BJ (cell line): ENCODE measurements at regions not wholly inside any gene's neighbourhood (a gene's known extent, or its start where the extent isn't known, plus 50 kb on each side); places are given as distances from the start of the nearest gene placed in this dataset.
"Not testable (repeated sequence)": the region's sequence is repeated elsewhere in the genome, so short reads cannot be mapped to it uniquely, and the experiment has no call there.

ENCODE experiments used
- CTCF ChIA-PET: fragments of 350-600 bp; formaldehyde crosslinking; extraction: SDS; loops from one replicate; lab custom pipeline; 2021; ENCODE audit warnings: antibody characterized with exemption, inconsistent platforms; lab: Yijun Ruan, JAX
- POLR2A ChIA-PET: fragments of 300-600 bp; sonication (Branson Sonifier 250); formaldehyde crosslinking; extraction: SDS; loops from one replicate; lab custom pipeline; 2021; ENCODE audit warnings: antibody characterized with exemption; lab: Charles Lee
- DNase-seq: peaks from one replicate; pipeline ENCODE4 v3.0.0-alpha.2; 2011; ENCODE audit warnings: low read depth
- H3K27me3 ChIP-seq: 2 replicates; pipeline ENCODE4 v1.6.0; 2011; ENCODE audit warnings: low read length; ENCODE audit not compliant: control insufficient read depth, insufficient read depth
- H3K36me3 ChIP-seq: 2 replicates; pipeline ENCODE4 v1.5.1; 2011; ENCODE audit warnings: low read length; ENCODE audit not compliant: control insufficient read depth, insufficient read depth
- H3K4me3 ChIP-seq: 2 replicates; pipeline ENCODE4 v1.5.1; 2011; ENCODE audit warnings: low read depth, mild to moderate bottlenecking, control low read depth, low read length
- CTCF ChIP-seq: IDR thresholded peaks from 2 replicates; pipeline ENCODE4 v1.5.1; 2011; ENCODE audit warnings: low read depth, mild to moderate bottlenecking, control low read depth, inconsistent platforms, low read length, moderate library complexity; ENCODE audit not compliant: insufficient read depth

- DNase-seq, CTCF ChIA-PET, H3K27me3 ChIP-seq, POLR2A ChIA-PET, H3K4me3 ChIP-seq, H3K36me3 ChIP-seq: not testable (repeated sequence)
Observed at GRCh38 chr7:26424319-26424718, 132.7 kb downstream of the SNX10 start.

GRCh38 chr7:26425655-26426054 is 134.0 kb downstream of the SNX10 start:
- ChIA-PET POLR2A (no interaction called here), CTCF (interaction anchor here (0.7 kb wide), 1 partner anchor 15 kb away, joined by 4 read pairs; no protein-coding TSS in a partner anchor)
- H3K27me3 ChIP-seq, result no peaks in the 10 kb centered on the region
- no peaks in the 10 kb centered on the region for H3K36me3 ChIP-seq
- no peak overlapping the region for H3K4me3 ChIP-seq
- DNase-seq, result no peak
- no peak for TF ChIP-seq CTCF

GRCh38 chr7:26426096-26426495 is 134.4 kb downstream of the SNX10 start:
- POLR2A ChIA-PET, result no interaction called here

GRCh38 chr7:26428571-26428970 is 136.9 kb downstream of the SNX10 start:
- no peak for DNase-seq
- Histone ChIP-seq H3K36me3 (no peaks in the 10 kb centered on the region), H3K4me3 (no peak overlapping the region), H3K27me3 (no peaks in the 10 kb centered on the region)
- CTCF ChIA-PET, result interaction anchor here (0.6 kb wide), 1 partner anchor 823 kb away, joined by 3 read pairs; no protein-coding TSS in a partner anchor
- no peak for TF ChIP-seq CTCF
- POLR2A ChIA-PET, result no interaction called here

More at GRCh38 chr7:26426096-26426495, 134.4 kb downstream of the SNX10 start:
- Histone ChIP-seq H3K27me3 (no peaks in the 10 kb centered on the region), H3K36me3 (no peaks in the 10 kb centered on the region), H3K4me3 (no peak overlapping the region)
- CTCF ChIA-PET, result interaction anchor here (0.7 kb wide), 1 partner anchor 15 kb away, joined by 4 read pairs; no protein-coding TSS in a partner anchor
- no peak for TF ChIP-seq CTCF
- no peak for DNase-seq

DNA sequence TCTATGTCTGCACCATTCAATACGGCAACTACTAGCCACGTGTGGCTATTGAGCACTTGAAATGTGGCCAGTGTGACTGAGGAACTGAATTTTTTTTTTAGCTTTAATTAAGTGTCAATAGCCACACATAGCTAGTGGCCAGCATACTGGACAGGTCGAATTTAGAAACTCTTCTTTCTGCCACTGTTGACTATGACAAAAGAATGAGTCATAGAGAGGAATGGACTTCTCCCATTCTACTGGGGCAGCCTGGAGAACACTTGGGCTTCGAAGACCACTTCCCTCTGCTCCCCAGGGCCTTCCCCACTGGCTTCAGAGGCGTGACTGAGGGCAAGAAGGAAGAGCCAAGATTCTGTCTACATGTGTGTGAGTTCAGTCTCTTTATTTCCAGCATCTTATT is 137.5 kb downstream of the SNX10 start:
- H3K4me3 ChIP-seq, result no peak overlapping the region
- H3K27me3 ChIP-seq, result no peaks in the 10 kb centered on the region
- no peak for DNase-seq
- ChIA-PET CTCF (interaction anchor here (0.6 kb wide), 1 partner anchor 822 kb away, joined by 3 read pairs; no protein-coding TSS in a partner anchor), POLR2A (no interaction called here)
- no peak for TF ChIP-seq CTCF
- H3K36me3 ChIP-seq, result no peaks in the 10 kb centered on the region

DNA sequence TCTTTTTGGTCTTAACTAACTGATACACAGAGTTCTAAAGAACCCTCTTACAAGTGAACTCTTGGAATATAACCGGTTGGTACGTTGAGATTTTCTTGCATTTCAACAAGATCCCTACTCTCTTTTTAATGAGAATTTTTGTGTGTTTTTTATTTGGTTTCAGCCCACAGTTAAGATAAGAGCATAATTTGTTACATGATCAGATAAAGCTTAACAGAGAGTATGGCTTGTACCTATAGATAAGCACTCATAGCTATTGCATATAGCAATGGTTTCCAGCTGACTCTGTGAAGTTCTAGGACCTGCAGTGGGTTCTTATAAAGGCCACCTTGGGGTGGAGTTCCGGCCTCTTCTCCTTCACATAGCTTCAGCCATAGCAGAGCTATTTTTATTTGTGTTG is 143.3 kb downstream of the SNX10 start:
- ChIA-PET CTCF (no interaction called here), POLR2A (no interaction called here)
- Histone ChIP-seq H3K36me3 (no peaks in the 10 kb centered on the region), H3K4me3 (no peak overlapping the region), H3K27me3 (no peaks in the 10 kb centered on the region)
- no peak for TF ChIP-seq CTCF
- DNase-seq, result no peak
